Esophagus mucosa (tissue), 1 donor: ENCODE measurements at regions not wholly inside any gene's neighbourhood (a gene's known extent, or its start where the extent isn't known, plus 50 kb on each side); places are given as distances from the start of the nearest gene placed in this dataset.
"Not testable (repeated sequence)": the region's sequence is repeated elsewhere in the genome, so short reads cannot be mapped to it uniquely, and the experiment has no call there.

Experiments used
- ATAC-seq: fragments of 200-7000 bp; cut with Tn5 transposase; one replicate; pipeline ENCODE4 v1.9.1; 2020
- donor health status: DM: yes; HTN: yes; CAD: no.

DNA sequence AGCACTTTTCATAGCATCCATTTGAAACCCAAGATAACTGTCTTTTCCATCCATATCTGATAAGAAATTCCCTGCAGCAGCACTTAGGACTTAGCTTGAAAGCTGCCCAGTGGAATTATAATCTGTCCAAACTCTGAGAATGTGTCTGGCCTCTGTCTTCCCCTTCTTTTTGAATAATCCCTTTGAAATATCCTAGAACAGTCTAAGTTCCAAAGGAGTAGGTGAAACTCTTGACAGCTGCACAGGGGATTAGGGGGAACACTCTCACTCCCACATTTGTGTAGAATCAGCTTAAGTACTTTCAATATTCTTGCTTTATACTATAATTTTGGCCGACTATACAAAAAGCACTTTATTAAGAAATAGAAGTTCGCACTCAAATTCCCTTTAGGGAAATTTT, 157.7 kb downstream of the PAPSS1 start:
- ATAC-seq, result no peak

- peak; percentile 99 for ATAC-seq
Observed at GRCh38 chr4:107561481-107561880, 158.6 kb downstream of the PAPSS1 start.

DNA sequence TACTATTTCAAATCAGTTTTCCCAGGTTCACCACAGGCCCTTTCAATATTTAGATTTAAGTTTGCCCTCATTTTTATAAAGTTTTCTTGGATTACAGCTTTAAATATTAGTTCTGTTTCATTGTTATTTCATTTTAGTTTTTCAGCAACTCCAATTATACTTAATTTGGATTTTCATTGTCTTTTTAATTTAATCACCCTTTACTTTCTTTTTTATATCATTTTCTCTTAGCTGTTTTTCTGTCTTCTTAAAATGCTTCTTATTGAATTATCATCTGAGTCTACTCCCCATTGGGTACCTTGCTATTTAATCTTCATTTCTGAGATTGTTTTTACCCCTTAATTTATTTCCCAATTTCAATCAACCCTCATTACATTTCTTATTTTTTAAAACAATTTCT, 160.4 kb downstream of the PAPSS1 start:
- ATAC-seq, result no peak

GRCh38 chr4:107552306-107552705, 167.7 kb downstream of the PAPSS1 start:
- ATAC-seq, result no peak

DNA sequence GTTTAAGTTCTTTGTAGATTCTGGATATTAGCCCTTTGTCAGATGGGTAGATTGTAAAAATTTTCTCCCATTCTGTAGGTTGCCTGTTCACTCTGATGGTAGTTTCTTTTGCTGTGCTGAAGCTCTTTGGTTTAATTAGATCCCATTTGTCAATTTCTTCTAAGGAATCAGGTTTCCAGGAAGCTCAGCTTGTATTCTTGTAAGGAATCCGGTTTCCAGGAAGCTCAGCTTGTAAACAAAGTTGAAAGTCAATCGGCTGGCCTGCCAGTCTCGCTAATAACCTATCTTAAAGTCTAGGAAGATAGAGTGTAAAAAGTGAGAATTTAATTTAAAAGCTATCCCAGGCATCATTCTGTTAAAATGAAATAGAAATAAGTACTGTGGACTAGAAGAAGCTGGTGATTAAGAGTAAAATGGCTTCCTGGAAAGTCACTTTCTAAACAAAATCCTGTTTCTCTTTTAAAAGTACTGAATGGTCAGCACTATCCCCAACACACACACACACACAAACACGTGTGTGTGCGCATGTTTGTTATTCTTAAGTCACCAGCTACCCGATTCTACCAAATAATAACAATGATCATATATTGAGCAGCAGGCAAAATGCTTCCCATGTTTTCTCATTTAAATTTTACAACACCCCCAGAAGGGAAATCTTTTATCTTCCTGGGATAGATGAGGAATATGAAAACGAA, 171.7 kb downstream of the PAPSS1 start:
- ATAC-seq, result no peak

DNA sequence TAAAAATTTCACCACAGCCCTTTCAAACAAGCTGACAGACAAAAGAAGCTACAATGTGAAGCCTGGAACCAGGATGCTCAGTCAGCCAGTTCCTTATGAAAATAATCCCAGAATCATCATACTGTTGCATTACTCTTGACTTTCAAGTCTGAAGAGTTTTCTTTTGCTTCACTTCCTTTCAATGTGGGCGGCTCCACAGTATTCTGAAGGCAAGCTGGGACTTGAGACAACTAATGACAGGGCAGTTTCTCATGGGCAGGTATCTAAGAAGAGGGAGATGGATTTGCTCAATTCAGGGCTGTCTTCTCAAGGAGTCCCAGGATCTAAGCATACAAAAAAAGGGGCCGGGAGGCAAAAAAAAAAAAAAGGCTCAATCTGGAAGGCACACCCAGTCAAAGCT, 173.4 kb downstream of the PAPSS1 start:
- ATAC-seq, result peak; percentile 99

DNA sequence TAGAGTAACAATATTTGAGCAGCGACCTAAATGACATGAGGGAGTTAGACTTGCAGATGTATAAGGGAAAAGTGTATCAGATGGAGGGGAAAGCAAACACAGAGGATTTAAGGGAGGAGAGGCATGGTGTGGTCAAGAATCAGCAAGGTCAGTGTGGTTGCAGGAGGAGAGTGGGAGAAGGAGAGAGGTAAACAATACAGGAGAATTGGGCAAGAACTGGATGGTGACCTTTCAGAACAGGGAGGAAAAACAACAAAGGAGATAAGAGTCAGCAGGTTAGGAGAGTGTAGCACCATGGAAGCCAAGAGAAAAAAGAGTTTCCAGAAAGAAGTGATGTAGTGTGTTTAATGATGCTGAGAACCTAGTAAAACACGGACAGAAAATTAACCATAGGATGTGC, 178.5 kb downstream of the PAPSS1 start:
- no peak for ATAC-seq

DNA sequence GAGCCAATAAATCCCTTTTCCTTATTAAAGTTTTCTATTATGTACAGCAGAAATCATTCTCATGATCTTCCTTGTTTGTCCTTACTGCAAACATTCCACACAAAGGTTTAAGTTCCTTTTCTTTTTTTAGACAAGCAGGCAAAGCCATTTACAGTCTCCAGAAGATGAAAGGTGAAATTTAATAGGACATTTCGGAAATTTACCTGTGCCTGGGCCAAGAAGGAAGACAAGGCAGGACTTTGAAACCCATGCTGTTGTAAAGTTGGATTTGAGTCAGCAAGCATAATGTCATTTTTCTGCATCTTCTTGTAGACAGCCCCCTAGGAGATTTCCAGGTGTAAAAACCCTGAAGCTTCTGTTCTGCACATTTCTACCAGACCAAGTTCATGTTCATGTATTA, 188.1 kb downstream of the PAPSS1 start:
- no peak for ATAC-seq

- ATAC-seq, result no peak
Observed at GRCh38 chr4:107520368-107520767, 199.7 kb downstream of the PAPSS1 start.

DNA sequence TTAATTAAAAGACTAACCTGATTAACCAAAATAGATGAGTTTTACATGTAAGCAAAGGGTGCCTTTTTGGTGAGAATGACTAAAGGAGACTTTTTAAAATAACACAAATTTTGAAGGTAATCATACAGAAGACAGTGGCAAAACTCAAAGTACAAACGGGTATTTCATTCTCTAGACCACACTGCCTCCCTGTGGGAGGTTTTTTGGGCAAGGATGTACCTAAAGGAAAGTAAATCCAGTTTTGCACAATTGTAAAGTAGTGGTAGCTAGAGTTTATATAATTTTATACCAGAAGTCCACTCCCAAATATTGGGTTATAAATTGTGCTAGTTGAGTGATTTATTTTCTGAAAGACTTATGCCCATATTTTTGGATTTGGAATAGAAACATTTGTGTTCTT, 201.0 kb downstream of the PAPSS1 start:
- peak; percentile 45 for ATAC-seq

DNA sequence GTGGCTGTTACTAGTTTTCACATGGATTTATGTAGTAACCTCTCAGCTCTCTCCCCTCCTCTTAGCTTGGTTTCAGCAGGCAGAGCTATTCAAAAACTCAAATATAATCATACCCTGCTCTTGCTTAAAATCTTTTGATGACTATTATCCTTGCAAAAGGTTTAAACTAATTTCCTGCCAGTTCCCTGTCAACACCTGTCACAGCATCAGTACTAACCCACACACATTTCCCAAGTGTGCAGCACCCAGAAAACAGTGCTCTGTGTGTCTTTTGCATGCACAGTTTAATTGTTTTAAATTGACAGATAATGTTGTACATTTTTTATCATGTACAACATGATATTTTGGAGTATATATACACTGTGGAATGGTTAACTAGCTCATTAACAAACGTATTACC, 202.0 kb downstream of the PAPSS1 start:
- ATAC-seq, result no peak

DNA sequence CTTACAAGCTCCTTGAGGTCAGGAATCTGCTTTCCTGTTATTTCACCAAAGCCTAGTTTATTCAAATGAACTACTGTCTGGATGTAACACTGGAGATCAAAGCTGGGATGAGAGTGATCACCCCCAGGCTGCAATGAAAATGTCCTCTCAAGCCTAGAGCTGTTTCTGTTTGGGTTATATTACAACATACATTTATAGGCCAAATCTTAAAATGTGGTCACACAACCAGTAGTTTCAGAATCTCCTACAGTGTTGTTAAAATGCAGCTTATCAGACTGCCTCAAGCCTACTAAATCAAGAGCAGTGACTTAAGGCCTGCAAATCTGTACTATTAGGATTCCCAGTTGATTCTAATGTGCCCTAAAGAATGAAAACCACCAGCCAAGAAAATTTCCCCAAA, 207.5 kb downstream of the PAPSS1 start:
- ATAC-seq, result no peak

DNA sequence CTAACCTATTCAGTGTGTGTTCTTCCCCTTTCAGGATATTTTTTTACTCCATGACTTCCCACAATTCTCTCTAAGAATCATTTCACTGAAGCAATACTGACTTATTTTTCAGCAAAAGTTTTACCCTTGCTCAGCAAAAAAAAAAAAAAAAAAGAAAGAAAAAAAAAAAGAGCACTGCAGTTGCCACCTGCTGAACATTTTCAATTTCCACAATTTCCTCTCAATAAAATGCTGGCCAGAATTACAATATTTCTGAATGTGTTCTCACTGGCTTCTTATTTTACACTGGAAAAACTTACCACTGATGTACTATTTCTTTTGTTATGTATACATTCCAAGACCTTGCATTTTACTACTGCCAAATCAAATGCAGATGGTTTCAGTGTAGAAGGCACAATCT, 210.4 kb downstream of the PAPSS1 start:
- no peak for ATAC-seq

GRCh38 chr4:107500551-107500950, 219.5 kb downstream of the PAPSS1 start:
- no peak for ATAC-seq

DNA sequence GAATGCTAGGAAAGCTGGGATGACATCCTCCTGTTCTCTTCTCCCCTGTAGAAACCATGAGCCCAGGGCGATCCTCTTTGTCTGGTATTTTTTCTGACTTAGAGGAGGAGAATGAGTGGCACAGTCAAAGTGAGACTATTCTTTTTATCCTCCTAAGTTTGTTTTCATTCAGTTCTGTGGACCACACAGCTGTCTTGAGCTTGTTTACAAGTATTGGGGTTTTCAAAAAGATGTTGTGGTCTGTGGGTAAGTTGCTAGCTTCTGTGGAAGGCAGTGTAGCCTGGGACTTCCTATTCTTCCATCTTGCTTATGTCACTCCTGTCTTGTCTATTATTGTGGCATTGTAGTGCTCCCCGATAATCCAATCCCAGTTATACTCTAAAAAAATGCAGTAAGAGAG, 223.0 kb downstream of the PAPSS1 start:
- ATAC-seq, result no peak

GRCh38 chr4:107492566-107492965, 227.5 kb downstream of the PAPSS1 start:
- no peak for ATAC-seq

DNA sequence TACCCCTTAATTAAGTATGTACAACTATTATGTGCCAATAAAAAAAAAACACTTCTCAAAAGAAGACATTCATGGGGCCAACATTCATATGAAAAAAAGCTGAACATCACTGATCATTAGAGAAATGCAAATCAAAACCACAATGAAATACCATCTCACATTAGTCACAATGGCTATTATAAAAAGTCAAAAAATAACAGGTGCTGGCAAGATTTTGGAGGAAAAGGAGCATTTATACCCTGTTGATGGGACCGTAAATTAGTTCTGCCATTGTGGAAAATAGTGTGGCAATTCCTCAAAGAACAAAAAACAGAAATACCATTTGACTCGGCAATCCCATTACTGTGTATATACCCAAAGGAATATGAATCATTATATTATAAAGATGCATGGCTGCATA, 229.9 kb downstream of the PAPSS1 start:
- no peak for ATAC-seq

GRCh38 chr4:107483621-107484020, 236.4 kb downstream of the PAPSS1 start:
- not testable (repeated sequence) for ATAC-seq

DNA sequence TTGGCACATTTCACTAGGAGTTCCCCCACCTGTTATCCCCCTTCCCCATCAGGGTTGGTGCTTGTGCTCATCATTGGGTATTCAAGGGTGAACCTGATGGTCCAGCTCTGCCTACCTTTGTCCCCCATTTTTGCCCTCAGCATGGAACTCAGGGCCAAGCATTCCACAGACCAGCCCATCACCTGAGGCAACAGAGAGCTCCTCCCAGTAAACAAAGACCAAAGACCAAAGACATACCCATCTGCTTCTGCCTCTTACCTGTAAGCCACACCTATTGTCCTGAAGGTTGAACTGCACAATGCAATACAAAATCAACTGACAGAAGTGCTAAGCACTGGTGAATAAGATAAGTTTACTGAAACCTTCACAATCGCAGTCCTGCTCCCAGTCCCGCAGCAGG, 237.5 kb downstream of the PAPSS1 start:
- peak; percentile 8 for ATAC-seq

GRCh38 chr4:107478327-107478980, 241.6 kb downstream of the PAPSS1 start:
- no peak for ATAC-seq

DNA sequence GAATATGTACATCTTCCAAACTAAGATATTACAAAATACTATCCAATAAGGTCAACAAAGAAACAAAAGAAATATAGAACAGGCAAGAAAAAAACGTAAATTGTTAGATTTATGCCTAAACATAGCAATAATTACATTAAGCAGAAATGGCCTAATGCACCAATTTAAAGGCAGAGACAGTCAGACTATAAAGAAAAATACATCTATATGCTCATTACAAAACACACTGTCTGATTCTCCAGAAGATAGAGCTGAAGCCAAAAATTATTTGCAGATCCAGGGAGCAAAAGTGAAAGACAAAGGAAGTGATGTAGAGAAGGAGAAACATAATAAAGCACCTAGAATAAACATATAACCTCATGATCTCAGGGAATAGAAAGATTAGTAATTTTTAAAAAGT, 246.9 kb downstream of the PAPSS1 start:
- ATAC-seq, result no peak

- ATAC-seq, result peak; percentile 98
Observed at GRCh38 chr4:107472265-107472948, 247.6 kb downstream of the PAPSS1 start.

GRCh38 chr4:107470173-107470572, 249.9 kb downstream of the PAPSS1 start:
- ATAC-seq, result no peak

DNA sequence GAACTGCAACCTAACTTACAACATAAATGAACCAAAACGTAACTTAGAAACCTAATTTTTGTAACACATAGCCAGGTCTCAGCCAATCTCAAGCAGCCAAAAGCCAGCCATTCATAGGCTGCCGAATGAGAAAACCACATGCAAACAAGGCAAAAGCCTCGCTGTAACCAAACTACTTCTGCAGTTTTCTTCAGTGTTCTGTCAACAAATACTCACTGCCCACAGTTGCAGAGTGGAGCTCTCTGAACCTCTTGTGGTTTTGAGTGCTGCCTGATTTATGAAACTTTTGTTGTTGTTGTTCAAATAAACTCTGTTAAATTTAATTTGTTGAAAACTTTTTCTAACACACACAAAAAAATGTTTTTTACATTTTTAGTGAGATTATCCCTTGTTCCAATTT, 251.2 kb downstream of the PAPSS1 start:
- ATAC-seq, result no peak
